Urinary bladder (tissue), 3 donors: ENCODE measurements at regions not wholly inside any gene's neighbourhood (a gene's known extent, or its start where the extent isn't known, plus 50 kb on each side); places are given as distances from the start of the nearest gene placed in this dataset.
"Not testable (repeated sequence)": the region's sequence is repeated elsewhere in the genome, so short reads cannot be mapped to it uniquely, and the experiment has no call there.

Experiments used
- DNase-seq: peaks from one replicate; pipeline ENCODE4 v3.0.0-alpha.2; 2015; ENCODE audit errors: extremely low spot score
- H3K27ac ChIP-seq: one replicate; pipeline ENCODE4 v1.5.1; 2013; ENCODE audit warnings: low read depth, mild to moderate bottlenecking, moderate library complexity
- H3K36me3 ChIP-seq: one replicate; pipeline ENCODE4 v1.6.1; 2013; ENCODE audit warnings: mild to moderate bottlenecking, moderate library complexity; ENCODE audit not compliant: insufficient read depth
- H3K4me1 ChIP-seq: one replicate; pipeline ENCODE4 v1.6.1; 2013; ENCODE audit warnings: mild to moderate bottlenecking, moderate library complexity; ENCODE audit not compliant: insufficient read depth
- H3K4me3 ChIP-seq: one replicate; pipeline ENCODE4 v1.5.1; 2013; ENCODE audit warnings: low read depth, low read length
- WGBS: extraction: QIAGEN DNeasy Blood & Tissue Kit; methylation state at CpG from one replicate; pipeline ENCODE4 v1.1.7; 2013; 5-methylcytosine and 5-hydroxymethylcytosine counted together
- donor health status: healthy with polysubstance abuse.
- donor health status: healthy.

- Histone ChIP-seq H3K36me3 (no peaks in the 10 kb centered on the region), H3K4me3 (no peak overlapping the region), H3K4me1 (no peaks in the 10 kb centered on the region), H3K27ac (no peak overlapping the region)
- WGBS = 56% methylated on average over 8 of the region's 8 CpGs
- no peak for DNase-seq
Measured at GRCh38 chr6:159399751-159400221, 230.6 kb downstream of the FNDC1 start.

GRCh38 chr6:159398633-159399032, 229.4 kb downstream of the FNDC1 start:
- Histone ChIP-seq H3K4me3 (no peak overlapping the region), H3K27ac (no peak overlapping the region), H3K4me1 (no peaks in the 10 kb centered on the region), H3K36me3 (no peaks in the 10 kb centered on the region)
- DNase-seq = no peak
- 96% methylated on average over 2 of the region's 2 CpGs for WGBS

GRCh38 chr6:159397753-159398152, 228.6 kb downstream of the FNDC1 start:
- Histone ChIP-seq H3K36me3 (no peaks in the 10 kb centered on the region), H3K4me1 (no peaks in the 10 kb centered on the region), H3K4me3 (no peak overlapping the region), H3K27ac (no peak overlapping the region)
- DNase-seq = no peak

- WGBS = 89% methylated on average over 6 of the region's 6 CpGs
- no peak for DNase-seq
- Histone ChIP-seq H3K27ac (no peak overlapping the region), H3K4me1 (no peaks in the 10 kb centered on the region), H3K36me3 (no peaks in the 10 kb centered on the region), H3K4me3 (no peak overlapping the region)
Measured at GRCh38 chr6:159395609-159396008, 226.4 kb downstream of the FNDC1 start.

- 93% methylated on average over 3 of the region's 3 CpGs for WGBS
- not testable (repeated sequence) for DNase-seq, H3K4me3 ChIP-seq, H3K4me1 ChIP-seq, H3K27ac ChIP-seq, H3K36me3 ChIP-seq
Measured at GRCh38 chr6:159392695-159393094, 223.5 kb downstream of the FNDC1 start.

GRCh38 chr6:159390381-159390780, 221.2 kb downstream of the FNDC1 start:
- Histone ChIP-seq H3K27ac (no peak overlapping the region), H3K4me1 (no peaks in the 10 kb centered on the region), H3K4me3 (no peak overlapping the region), H3K36me3 (no peaks in the 10 kb centered on the region)
- WGBS = 22% methylated on average over 3 of the region's 3 CpGs
- DNase-seq = no peak

GRCh38 chr6:159389695-159390094, 220.5 kb downstream of the FNDC1 start:
- no peak overlapping the region for H3K27ac ChIP-seq
- WGBS = 52% methylated on average over 3 of the region's 3 CpGs
- no peaks in the 10 kb centered on the region for H3K4me1 ChIP-seq
- no peak overlapping the region for H3K4me3 ChIP-seq
- no peak for DNase-seq
- H3K36me3 ChIP-seq = no peaks in the 10 kb centered on the region

- Histone ChIP-seq H3K4me1 (no peaks in the 10 kb centered on the region), H3K4me3 (no peak overlapping the region), H3K36me3 (no peaks in the 10 kb centered on the region), H3K27ac (no peak overlapping the region)
- 75% methylated on average over 1 of the region's 1 CpG for WGBS
- no peak for DNase-seq
Measured at GRCh38 chr6:159380114-159380513, 210.9 kb downstream of the FNDC1 start.

GRCh38 chr6:159378411-159379328, 209.5 kb downstream of the FNDC1 start:
- Histone ChIP-seq H3K27ac (no peak overlapping the region), H3K4me1 (no peaks in the 10 kb centered on the region), H3K4me3 (no peak overlapping the region), H3K36me3 (no peaks in the 10 kb centered on the region)
- 60% methylated on average over 10 of the region's 10 CpGs for whole genome bisulfite sequencing
- no peak for DNase-seq

- 60% methylated on average over 9 of the region's 9 CpGs for WGBS
- Histone ChIP-seq H3K27ac (no peak overlapping the region), H3K4me1 (no peaks in the 10 kb centered on the region), H3K36me3 (no peaks in the 10 kb centered on the region), H3K4me3 (no peak overlapping the region)
- no peak for DNase-seq
Measured at GRCh38 chr6:159376516-159377158, 207.4 kb downstream of the FNDC1 start.

- H3K27ac ChIP-seq = no peak overlapping the region
- H3K4me3 ChIP-seq = no peak overlapping the region
- WGBS = 95% methylated on average over 19 of the region's 19 CpGs
- no peaks in the 10 kb centered on the region for H3K4me1 ChIP-seq
- no peaks in the 10 kb centered on the region for H3K36me3 ChIP-seq
- no peak for DNase-seq
Measured at GRCh38 chr6:159375014-159375413, 205.8 kb downstream of the FNDC1 start.

GRCh38 chr6:159373670-159374069, 204.5 kb downstream of the FNDC1 start:
- 92% methylated on average over 6 of the region's 6 CpGs for WGBS
- no peak for DNase-seq
- H3K4me1 ChIP-seq = no peaks in the 10 kb centered on the region

GRCh38 chr6:159372333-159372732, 203.1 kb downstream of the FNDC1 start:
- Histone ChIP-seq H3K4me3 (no peak overlapping the region), H3K27ac (no peak overlapping the region), H3K36me3 (no peaks in the 10 kb centered on the region), H3K4me1 (no peaks in the 10 kb centered on the region)
- 92% methylated on average over 2 of the region's 2 CpGs for WGBS
- no peak for DNase-seq

More at GRCh38 chr6:159373670-159374069, 204.5 kb downstream of the FNDC1 start:
- Histone ChIP-seq H3K36me3 (no peaks in the 10 kb centered on the region), H3K27ac (no peak overlapping the region), H3K4me3 (no peak overlapping the region)

GRCh38 chr6:159360306-159360705, 191.1 kb downstream of the FNDC1 start:
- WGBS = 57% methylated on average over 4 of the region's 4 CpGs
- no peak for DNase-seq
- Histone ChIP-seq H3K4me3 (no peak overlapping the region), H3K27ac (no peak overlapping the region), H3K36me3 (no peaks in the 10 kb centered on the region), H3K4me1 (no peaks in the 10 kb centered on the region)
